B cell (primary cell): ENCODE measurements at regions not wholly inside any gene's neighbourhood (a gene's known extent, or its start where the extent isn't known, plus 50 kb on each side); places are given as distances from the start of the nearest gene placed in this dataset.

Source experiments
- ATAC-seq: fragments of 200-7000 bp; cut with Tn5 transposase; one replicate; pipeline ENCODE4 v1.10.0; 2021; ENCODE audit warnings: low read depth, mild to moderate bottlenecking, moderate number of reproducible peaks, moderate library complexity
- CTCF ChIA-PET: fragments of 350-600 bp; sonication (Branson Sonifier 250); formaldehyde crosslinking; loops from one replicate; lab custom pipeline; 2021; ENCODE audit warnings: antibody characterized with exemption, inconsistent platforms; lab: Charles Lee
- POLR2A ChIA-PET: fragments of 350-600 bp; sonication (Branson Sonifier 250); formaldehyde crosslinking; loops from one replicate; lab custom pipeline; 2021; ENCODE audit warnings: antibody characterized with exemption; lab: Charles Lee
- DNase-seq: peaks from one replicate; pipeline ENCODE4 v3.0.0; 2013
- H2AFZ ChIP-seq: 2 replicates; pipeline ENCODE4 v1.6.1; 2012; ENCODE audit warnings: mild to moderate bottlenecking, low read depth, low read length; ENCODE audit not compliant: insufficient read depth, poor library complexity, severe bottlenecking
- H3K27ac ChIP-seq, 2 donors: 1 replicate in 1 of 2; 2 replicates in 1 of 2; pipeline ENCODE4 v1.5.1; 2012 to 2013; ENCODE audit warnings: low read length in 2 of 2, mild to moderate bottlenecking in 2 of 2, moderate library complexity in 1 of 2
- H3K27me3 ChIP-seq, 4 experiments: fragments of 200-600 bp in 1 of 4; sonication (generic) in 1 of 4; replicated peaks in 1 of 4; 1 replicate in 2 of 4; 2 replicates in 2 of 4; pipeline versions ENCODE4 v1.6.1 to v1.7.0; 2013 to 2016; ENCODE audit warnings: low read length in 3 of 4, mild to moderate bottlenecking in 2 of 4, mixed read lengths in 1 of 4, moderate library complexity in 1 of 4; ENCODE audit not compliant: insufficient read depth in 4 of 4, control insufficient read depth in 3 of 4; ENCODE audit errors: control extremely low read depth in 1 of 4
- H3K36me3 ChIP-seq, 2 experiments: replicated peaks in 1 of 2; 1 replicate in 1 of 2; 2 replicates in 1 of 2; pipeline versions ENCODE4 v1.6.1 to v1.7.1; 2013; ENCODE audit warnings: low read length in 1 of 2; ENCODE audit not compliant: insufficient read depth in 2 of 2, control insufficient read depth in 1 of 2; ENCODE audit errors: control extremely low read depth in 1 of 2, extremely low read depth in 1 of 2
- H3K4me1 ChIP-seq, 2 donors: fragments of 200-600 bp in 1 of 2; sonication (generic) in 1 of 2; 1 replicate in 1 of 2; 2 replicates in 1 of 2; pipeline versions ENCODE4 v1.5.1 to v1.6.1; 2013 to 2017; ENCODE audit warnings: low read length in 2 of 2; ENCODE audit not compliant: control insufficient read depth in 2 of 2, insufficient read depth in 2 of 2
- H3K4me2 ChIP-seq: replicated peaks from 2 replicates; pipeline ENCODE3; 2012; ENCODE audit warnings: mild to moderate bottlenecking, low read depth, low read length; ENCODE audit not compliant: poor library complexity, severe bottlenecking
- H3K4me3 ChIP-seq, 5 experiments: fragments of 200-600 bp in 1 of 5; sonication (generic) in 1 of 5; 1 replicate in 3 of 5; 2 replicates in 2 of 5; pipeline versions ENCODE4 v1.5.1 to v1.7.0; 2011 to 2016; ENCODE audit warnings: low read length in 4 of 5, mild to moderate bottlenecking in 4 of 5, low read depth in 2 of 5, control low read depth in 1 of 5, moderate library complexity in 1 of 5; ENCODE audit not compliant: insufficient read depth in 1 of 5; ENCODE audit errors: control extremely low read depth in 1 of 5, extremely low read depth in 1 of 5
- H3K79me2 ChIP-seq: fragments of 200-600 bp; sonication (generic); one replicate; pipeline ENCODE4 v1.6.0; 2016; ENCODE audit warnings: low read length; ENCODE audit not compliant: control insufficient read depth, insufficient read depth
- H3K9ac ChIP-seq: fragments of 200-600 bp; sonication (generic); 2 replicates; pipeline ENCODE4 v1.6.1; 2017; ENCODE audit warnings: mild to moderate bottlenecking, low read length, moderate library complexity
- H3K9me3 ChIP-seq, 3 donors: one replicate each; pipeline versions ENCODE4 v1.6.1 to v1.7.1; 2013; ENCODE audit warnings: low read length in 2 of 3; ENCODE audit not compliant: control insufficient read depth in 2 of 3, insufficient read depth in 1 of 3; ENCODE audit errors: control extremely low read depth in 1 of 3
- H4K20me1 ChIP-seq: 2 replicates; pipeline ENCODE4 v1.6.0; 2012; ENCODE audit warnings: mild to moderate bottlenecking, low read length; ENCODE audit not compliant: insufficient read depth, control insufficient read depth, poor library complexity, severe bottlenecking
- H3K27ac Mint-ChIP-seq: one replicate; pipeline ENCODE4 v1.8.0; 2021; ENCODE audit warnings: mixed read lengths
- H3K27me3 Mint-ChIP-seq: one replicate; pipeline ENCODE4 v1.8.0; 2021; ENCODE audit warnings: mixed read lengths
- H3K4me1 Mint-ChIP-seq: one replicate; pipeline ENCODE4 v1.8.0; 2021; ENCODE audit warnings: mixed read lengths
- H3K4me3 Mint-ChIP-seq: one replicate; pipeline ENCODE4 v1.8.0; 2021; ENCODE audit warnings: mixed read lengths
- H3K9me3 Mint-ChIP-seq: one replicate; pipeline ENCODE4 v1.8.0; 2022; ENCODE audit warnings: mixed read lengths; ENCODE audit not compliant: insufficient read depth
- EZH2 ChIP-seq: IDR thresholded peaks from 2 replicates; pipeline ENCODE4 v1.6.1; 2012; ENCODE audit warnings: borderline replicate concordance, low read depth, mild to moderate bottlenecking, moderate library complexity, low read length; ENCODE audit not compliant: insufficient read depth, poor library complexity, severe bottlenecking
- WGBS: methylation state at CpG from one replicate; pipeline ENCODE4 v1.1.5; 2013; ENCODE audit warnings: missing lambda C conversion rate; ENCODE audit not compliant: insufficient coverage; 5-methylcytosine and 5-hydroxymethylcytosine counted together
- intact Hi-C: fragments of 100-400 bp; cut with micrococcal nuclease; formaldehyde crosslinking; loops from one replicate; pipeline ENCODE4 v1.10.0; 2022
- TF ChIP-seq, protein P1 (sequence below): fragments of 200-600 bp; IDR thresholded peaks from one replicate; pipeline ENCODE4 v1.8.0; 2022; ENCODE audit warnings: antibody characterized with exemption, mild to moderate bottlenecking

DNA sequence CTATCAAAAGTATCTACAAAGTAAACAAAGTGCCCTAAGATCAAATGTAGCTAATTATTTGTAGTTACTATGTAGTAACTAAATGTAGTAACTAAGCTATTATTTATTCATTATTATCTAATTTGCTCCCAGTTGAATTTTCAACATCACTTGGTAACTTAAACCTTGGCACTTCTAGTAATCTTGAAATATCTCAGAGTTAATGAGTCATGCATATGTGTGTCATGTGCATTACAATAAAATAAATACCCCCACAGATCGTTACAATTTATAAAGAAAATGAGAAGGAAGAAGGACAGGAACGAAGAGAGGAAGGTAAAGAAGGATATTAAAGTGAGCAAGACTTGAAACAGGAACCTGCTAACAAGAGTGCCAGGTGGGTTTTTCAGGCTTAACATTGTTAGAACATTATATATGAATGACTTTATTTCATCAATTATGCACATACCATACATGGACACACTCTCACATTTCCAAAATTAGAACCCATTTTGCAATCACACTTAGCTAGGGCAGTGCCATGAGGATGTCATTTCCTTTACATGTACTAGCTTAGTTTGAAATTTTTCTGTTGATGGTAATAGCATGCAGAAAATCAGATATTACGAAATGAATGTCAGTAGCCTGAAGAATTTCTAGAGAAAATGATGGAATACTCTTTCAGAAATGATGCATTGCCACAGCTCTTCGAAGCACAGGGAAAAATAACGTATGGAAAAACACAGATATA is 1670.4 kb upstream of the AGA start:
- Histone ChIP-seq H3K4me3 (no peak overlapping the region), H3K4me1 (no peaks in the 10 kb centered on the region), H3K36me3 (no peaks in the 10 kb centered on the region), H3K79me2 (no peaks in the 10 kb centered on the region), H3K4me2 (no peak overlapping the region), H3K9ac (no peak overlapping the region), H2AFZ (no peak overlapping the region), H4K20me1 (no peaks in the 10 kb centered on the region), H3K27me3 (no peaks in the 10 kb centered on the region), H3K27ac (no peak overlapping the region), H3K9me3 (no peaks in the 10 kb centered on the region)
- Mint-ChIP-seq H3K4me3 (no peak overlapping the region), H3K9me3 (peaks cover 3% of the 10 kb centered on the region), H3K27me3 (no peaks in the 10 kb centered on the region), H3K27ac (no peak overlapping the region), H3K4me1 (no peaks in the 10 kb centered on the region)
- intact Hi-C loops: no loop called here
- 84% methylated on average over 3 of the region's 5 CpGs for WGBS
- TF ChIP-seq EZH2: no peak
- TF ChIP-seq, protein P1, sequence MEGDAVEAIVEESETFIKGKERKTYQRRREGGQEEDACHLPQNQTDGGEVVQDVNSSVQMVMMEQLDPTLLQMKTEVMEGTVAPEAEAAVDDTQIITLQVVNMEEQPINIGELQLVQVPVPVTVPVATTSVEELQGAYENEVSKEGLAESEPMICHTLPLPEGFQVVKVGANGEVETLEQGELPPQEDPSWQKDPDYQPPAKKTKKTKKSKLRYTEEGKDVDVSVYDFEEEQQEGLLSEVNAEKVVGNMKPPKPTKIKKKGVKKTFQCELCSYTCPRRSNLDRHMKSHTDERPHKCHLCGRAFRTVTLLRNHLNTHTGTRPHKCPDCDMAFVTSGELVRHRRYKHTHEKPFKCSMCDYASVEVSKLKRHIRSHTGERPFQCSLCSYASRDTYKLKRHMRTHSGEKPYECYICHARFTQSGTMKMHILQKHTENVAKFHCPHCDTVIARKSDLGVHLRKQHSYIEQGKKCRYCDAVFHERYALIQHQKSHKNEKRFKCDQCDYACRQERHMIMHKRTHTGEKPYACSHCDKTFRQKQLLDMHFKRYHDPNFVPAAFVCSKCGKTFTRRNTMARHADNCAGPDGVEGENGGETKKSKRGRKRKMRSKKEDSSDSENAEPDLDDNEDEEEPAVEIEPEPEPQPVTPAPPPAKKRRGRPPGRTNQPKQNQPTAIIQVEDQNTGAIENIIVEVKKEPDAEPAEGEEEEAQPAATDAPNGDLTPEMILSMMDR: no peak
- no peak for DNase-seq
- no peak for ATAC-seq
- CTCF ChIA-PET: no interaction called here
- POLR2A ChIA-PET: no interaction called here

- Histone ChIP-seq H3K9ac (no peak overlapping the region), H3K79me2 (no peaks in the 10 kb centered on the region), H3K36me3 (no peaks in the 10 kb centered on the region), H3K9me3 (no peaks in the 10 kb centered on the region), H2AFZ (no peak overlapping the region), H3K27ac (no peak overlapping the region), H3K4me3 (no peak overlapping the region), H4K20me1 (no peaks in the 10 kb centered on the region), H3K4me1 (no peaks in the 10 kb centered on the region), H3K4me2 (no peak overlapping the region), H3K27me3 (no peaks in the 10 kb centered on the region)
- CTCF ChIA-PET: no interaction called here
- POLR2A ChIA-PET: no interaction called here
- Mint-ChIP-seq H3K27ac (no peak overlapping the region), H3K4me1 (no peaks in the 10 kb centered on the region), H3K4me3 (no peak overlapping the region), H3K9me3 (peaks cover 3% of the 10 kb centered on the region), H3K27me3 (no peaks in the 10 kb centered on the region)
- WGBS: no CpG with 5 or more reads among the region's 1 CpG
- TF ChIP-seq EZH2: no peak
- TF ChIP-seq, protein P1: no peak
- no peak for ATAC-seq
- no peak for DNase-seq
- intact Hi-C loops: no loop called here
These were observed 1672.4 kb upstream of the AGA start for GRCh38 chr4:179114615-179115014.
